Osteoblast (primary cell): ENCODE measurements at regions not wholly inside any gene's neighbourhood (a gene's known extent, or its start where the extent isn't known, plus 50 kb on each side); places are given as distances from the start of the nearest gene placed in this dataset.

ENCODE experiments used
- DNase-seq: peaks from one replicate; pipeline ENCODE4 v3.0.0; 2011; ENCODE audit warnings: low spot score, mixed read lengths; ENCODE audit not compliant: insufficient read length; ENCODE audit errors: missing footprints
- H2AFZ ChIP-seq: 2 replicates; pipeline ENCODE4 v1.6.0; 2011; ENCODE audit warnings: mild to moderate bottlenecking, low read length
- H3K27ac ChIP-seq: 2 replicates; pipeline ENCODE4 v1.5.1; 2011; ENCODE audit warnings: mild to moderate bottlenecking, low read depth, low read length, moderate library complexity
- H3K27me3 ChIP-seq: 2 replicates; pipeline ENCODE4 v1.6.0; 2012; ENCODE audit warnings: mild to moderate bottlenecking, control low read depth, inconsistent platforms, low read length, moderate library complexity; ENCODE audit not compliant: insufficient read depth
- H3K36me3 ChIP-seq: 2 replicates; pipeline ENCODE4 v1.5.1; 2011; ENCODE audit warnings: mild to moderate bottlenecking, low read length, control low read depth, moderate library complexity; ENCODE audit not compliant: insufficient read depth
- H3K4me1 ChIP-seq: 2 replicates; pipeline ENCODE4 v1.5.1; 2011; ENCODE audit warnings: mild to moderate bottlenecking, low read length, control low read depth, moderate library complexity; ENCODE audit not compliant: insufficient read depth
- H3K4me2 ChIP-seq: 2 replicates; pipeline ENCODE4 v1.6.0; 2011; ENCODE audit warnings: mild to moderate bottlenecking, low read length; ENCODE audit not compliant: insufficient read depth
- H3K4me3 ChIP-seq: fragments of 200-600 bp; sonication (generic); 3 replicates; pipeline ENCODE4 v1.5.1; 2012; ENCODE audit warnings: mild to moderate bottlenecking, low read length, inconsistent platforms; ENCODE audit not compliant: insufficient read depth
- H3K79me2 ChIP-seq: 2 replicates; pipeline ENCODE4 v1.6.0; 2012; ENCODE audit warnings: mild to moderate bottlenecking, low read length, control low read depth, inconsistent platforms; ENCODE audit not compliant: insufficient read depth
- H3K9me3 ChIP-seq: 2 replicates; pipeline ENCODE4 v1.5.1; 2011; ENCODE audit warnings: low read depth, low read length, control low read depth
- H4K20me1 ChIP-seq: 2 replicates; pipeline ENCODE4 v1.6.0; 2012; ENCODE audit warnings: mild to moderate bottlenecking, low read length, control low read depth; ENCODE audit not compliant: insufficient read depth
- CTCF ChIP-seq: IDR thresholded peaks from 2 replicates; pipeline ENCODE4 v1.5.1; 2011; ENCODE audit warnings: mild to moderate bottlenecking, low read depth, low read length, moderate library complexity; ENCODE audit errors: extremely low read depth

GRCh38 chr4:125736057-125736456 lies 421.3 kb downstream of the FAT4 start:
- H3K79me2 ChIP-seq: no peaks in the 10 kb centered on the region
- H3K36me3 ChIP-seq: no peaks in the 10 kb centered on the region
- H3K4me3 ChIP-seq: no peak overlapping the region
- no peaks in the 10 kb centered on the region for H3K9me3 ChIP-seq
- H3K4me1 ChIP-seq: peaks cover 25% of the 10 kb centered on the region
- no peak overlapping the region for H2AFZ ChIP-seq
- no peak for DNase-seq
- H4K20me1 ChIP-seq: no peaks in the 10 kb centered on the region
- no peak overlapping the region for H3K4me2 ChIP-seq
- TF ChIP-seq CTCF: peak; percentile 39
- no peaks in the 10 kb centered on the region for H3K27me3 ChIP-seq
- H3K27ac ChIP-seq: peak overlapping the region; percentile 72

GRCh38 chr4:125739760-125740159 lies 425.0 kb downstream of the FAT4 start:
- no peaks in the 10 kb centered on the region for H3K9me3 ChIP-seq
- no peaks in the 10 kb centered on the region for H3K27me3 ChIP-seq
- H3K27ac ChIP-seq: no peak overlapping the region
- no peaks in the 10 kb centered on the region for H4K20me1 ChIP-seq
- no peak for TF ChIP-seq CTCF
- H3K36me3 ChIP-seq: no peaks in the 10 kb centered on the region
- no peak overlapping the region for H3K4me3 ChIP-seq
- peak overlapping the region; percentile 80 for H2AFZ ChIP-seq
- DNase-seq: no peak
- H3K4me2 ChIP-seq: no peak overlapping the region
- H3K79me2 ChIP-seq: no peaks in the 10 kb centered on the region
- H3K4me1 ChIP-seq: peaks cover 22% of the 10 kb centered on the region

GRCh38 chr4:125741825-125742452 lies 427.2 kb downstream of the FAT4 start:
- peak; percentile 73 for TF ChIP-seq CTCF
- H4K20me1 ChIP-seq: no peaks in the 10 kb centered on the region
- DNase-seq: peak; percentile 84

GRCh38 chr4:125744891-125745364 lies 430.2 kb downstream of the FAT4 start:
- Histone ChIP-seq H3K36me3 (no peaks in the 10 kb centered on the region), H2AFZ (no peak overlapping the region), H3K27me3 (no peaks in the 10 kb centered on the region), H3K4me3 (no peak overlapping the region), H3K4me1 (no peaks in the 10 kb centered on the region), H3K79me2 (no peaks in the 10 kb centered on the region), H4K20me1 (no peaks in the 10 kb centered on the region), H3K9me3 (no peaks in the 10 kb centered on the region), H3K27ac (no peak overlapping the region), H3K4me2 (no peak overlapping the region)
- no peak for TF ChIP-seq CTCF
- no peak for DNase-seq

More at GRCh38 chr4:125741825-125742452, 427.2 kb downstream of the FAT4 start:
- Histone ChIP-seq H3K79me2 (no peaks in the 10 kb centered on the region), H3K4me3 (no peak overlapping the region), H2AFZ (no peak overlapping the region), H3K36me3 (no peaks in the 10 kb centered on the region), H3K4me2 (no peak overlapping the region), H3K27ac (no peak overlapping the region), H3K9me3 (no peaks in the 10 kb centered on the region), H3K4me1 (peaks cover 5% of the 10 kb centered on the region), H3K27me3 (no peaks in the 10 kb centered on the region)
